Ovary (tissue), 3 donors: ENCODE measurements at regions not wholly inside any gene's neighbourhood (a gene's known extent, or its start where the extent isn't known, plus 50 kb on each side); places are given as distances from the start of the nearest gene placed in this dataset.

Experiments
- EP300 ChIP-seq: sonication (generic); formaldehyde crosslinking; IDR thresholded peaks from one replicate; pipeline ENCODE4 v1.6.1; 2017; ENCODE audit warnings: antibody characterized with exemption
- POLR2A ChIP-seq: fragments of 450-650 bp; IDR thresholded peaks from one replicate; pipeline ENCODE4 v1.6.1; 2017; ENCODE audit warnings: antibody characterized with exemption, mild to moderate bottlenecking, moderate library complexity
- TF ChIP-seq, protein P1 (sequence below), 3 donors: fragments of 450-650 bp in 2 of 3; fragments of 200-600 bp in 1 of 3; IDR thresholded peaks; one replicate each; pipeline versions ENCODE4 v1.5.1 to v1.8.0; 2016 to 2022; ENCODE audit warnings: antibody characterized with exemption in 3 of 3, mild to moderate bottlenecking in 1 of 3
- donor health status: DM: no; HTN: no; CAD: no.

GRCh38 chr2:192267484-192267883 lies 72.8 kb upstream of the TMEFF2 start:
- TF ChIP-seq, protein P1, sequence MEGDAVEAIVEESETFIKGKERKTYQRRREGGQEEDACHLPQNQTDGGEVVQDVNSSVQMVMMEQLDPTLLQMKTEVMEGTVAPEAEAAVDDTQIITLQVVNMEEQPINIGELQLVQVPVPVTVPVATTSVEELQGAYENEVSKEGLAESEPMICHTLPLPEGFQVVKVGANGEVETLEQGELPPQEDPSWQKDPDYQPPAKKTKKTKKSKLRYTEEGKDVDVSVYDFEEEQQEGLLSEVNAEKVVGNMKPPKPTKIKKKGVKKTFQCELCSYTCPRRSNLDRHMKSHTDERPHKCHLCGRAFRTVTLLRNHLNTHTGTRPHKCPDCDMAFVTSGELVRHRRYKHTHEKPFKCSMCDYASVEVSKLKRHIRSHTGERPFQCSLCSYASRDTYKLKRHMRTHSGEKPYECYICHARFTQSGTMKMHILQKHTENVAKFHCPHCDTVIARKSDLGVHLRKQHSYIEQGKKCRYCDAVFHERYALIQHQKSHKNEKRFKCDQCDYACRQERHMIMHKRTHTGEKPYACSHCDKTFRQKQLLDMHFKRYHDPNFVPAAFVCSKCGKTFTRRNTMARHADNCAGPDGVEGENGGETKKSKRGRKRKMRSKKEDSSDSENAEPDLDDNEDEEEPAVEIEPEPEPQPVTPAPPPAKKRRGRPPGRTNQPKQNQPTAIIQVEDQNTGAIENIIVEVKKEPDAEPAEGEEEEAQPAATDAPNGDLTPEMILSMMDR (IDR thresholded peaks at IDR 0.05), result no peak
- TF ChIP-seq EP300 (no peak), POLR2A (no peak)
